GM12878 (cell line): ENCODE measurements at regions not wholly inside any gene's neighbourhood (a gene's known extent, or its start where the extent isn't known, plus 50 kb on each side); places are given as distances from the start of the nearest gene placed in this dataset.

ENCODE experiments used
- ATAC-seq: fragments of 200-7000 bp; cut with Tn5 transposase; 3 replicates; pipeline ENCODE4 v1.9.1; 2020; ENCODE audit warnings: mild to moderate bottlenecking, moderate library complexity
- BruUV-seq: library from RNA; stranded (reverse); fragments of 400-500 nt; replicated peaks from 2 replicates; lab custom pipeline; 2021; lab: Mats Ljungman, UMichigan
- CTCF ChIA-PET: fragments of 300-600 bp; sonication (Branson Sonifier 250); formaldehyde crosslinking; extraction: SDS; loops from one replicate; lab custom pipeline; 2021; ENCODE audit warnings: inconsistent platforms; lab: Yijun Ruan, JAX
- POLR2A ChIA-PET: fragments of 350-600 bp; formaldehyde crosslinking; extraction: SDS; loops from one replicate; lab custom pipeline; 2021; ENCODE audit warnings: inconsistent platforms; lab: Charles Lee
- RAD21 ChIA-PET: fragments of 300-600 bp; sonication (Branson Sonifier 250); formaldehyde crosslinking; loops from one replicate; lab custom pipeline; 2023; ENCODE audit warnings: antibody characterized with exemption; ENCODE audit not compliant: unreplicated experiment; lab: Charles Lee
- SMC1A ChIA-PET: fragments of 300-600 bp; sonication (Branson Sonifier 250); formaldehyde crosslinking; loops from one replicate; lab custom pipeline; 2023; ENCODE audit not compliant: unreplicated experiment, uncharacterized antibody; lab: Charles Lee
- DNase-seq: peaks from one replicate; pipeline ENCODE4 v3.0.0-alpha.2; 2011; ENCODE audit warnings: low read depth, low spot score
- FAIRE-seq: peaks from 3 replicates; lab custom pipeline; 2011; peaks lifted over from hg19 to GRCh38; lab: Jason Lieb, UNC
- H2AFZ ChIP-seq: 2 replicates; pipeline ENCODE4 v1.6.0; 2011; ENCODE audit warnings: low read depth, low read length, control low read depth; ENCODE audit not compliant: control insufficient read depth
- H3K27ac ChIP-seq: 2 replicates; pipeline ENCODE4 v1.5.1; 2011; ENCODE audit warnings: control low read depth; ENCODE audit not compliant: control insufficient read depth, insufficient read depth
- H3K27me3 ChIP-seq, 2 experiments: replicated peaks in 1 of 2; 2 replicates each; pipeline versions ENCODE4 v1.6.0 to v1.6.1; 2011; ENCODE audit warnings: low read length in 1 of 2; ENCODE audit not compliant: control insufficient read depth in 2 of 2, insufficient read depth in 2 of 2
- H3K36me3 ChIP-seq, 2 experiments: 2 replicates each; pipeline ENCODE4 v1.5.1; 2011; ENCODE audit warnings: low read length in 1 of 2; ENCODE audit not compliant: control insufficient read depth in 2 of 2, insufficient read depth in 2 of 2
- H3K4me1 ChIP-seq: 2 replicates; pipeline ENCODE4 v1.6.1; 2011; ENCODE audit warnings: mild to moderate bottlenecking, low read length, moderate library complexity, mixed read lengths; ENCODE audit not compliant: control insufficient read depth, insufficient read depth
- H3K4me2 ChIP-seq: 2 replicates; pipeline ENCODE4 v1.6.0; 2011; ENCODE audit warnings: control low read depth; ENCODE audit not compliant: control insufficient read depth, insufficient read depth
- H3K4me3 ChIP-seq: fragments of 200-600 bp; sonication (generic); 2 replicates; pipeline ENCODE4 v1.5.1; 2016
- H3K79me2 ChIP-seq: 2 replicates; pipeline ENCODE4 v1.6.0; 2011; ENCODE audit warnings: low read length; ENCODE audit not compliant: control insufficient read depth, insufficient read depth
- H3K9ac ChIP-seq: 2 replicates; pipeline ENCODE4 v1.8.0; 2011; ENCODE audit warnings: low read length, control low read depth, mixed read lengths; ENCODE audit not compliant: control insufficient read depth, insufficient read depth
- H3K9me3 ChIP-seq: replicated peaks from 3 replicates; pipeline ENCODE4 v1.5.1; 2011; ENCODE audit warnings: mild to moderate bottlenecking, low read length; ENCODE audit not compliant: control insufficient read depth, insufficient read depth
- H4K20me1 ChIP-seq: 2 replicates; pipeline ENCODE4 v1.6.0; 2011; ENCODE audit not compliant: control insufficient read depth, insufficient read depth
- CBX5 ChIP-seq: sonication (generic); IDR thresholded peaks from 2 replicates; pipeline ENCODE4 v1.6.1; 2016; ENCODE audit warnings: low read depth, moderate library complexity, mild to moderate bottlenecking, inconsistent platforms
- KAT2A ChIP-seq: conservative IDR thresholded peaks from 2 replicates; pipeline ENCODE4 v1.6.1; 2011; ENCODE audit warnings: low read depth, low read length; ENCODE audit not compliant: control insufficient read depth
- LARP7 ChIP-seq: fragments of 450-650 bp; IDR thresholded peaks from 2 replicates; pipeline ENCODE4 v1.6.1; 2017; ENCODE audit warnings: mild to moderate bottlenecking
- MEF2B ChIP-seq: fragments of 450-650 bp; IDR thresholded peaks from 2 replicates; pipeline ENCODE4 v1.6.1; 2018; ENCODE audit warnings: mild to moderate bottlenecking, moderate library complexity; ENCODE audit not compliant: partially characterized antibody, poor library complexity, severe bottlenecking
- MTA2 ChIP-seq: fragments of 450-650 bp; IDR thresholded peaks from 2 replicates; pipeline ENCODE4 v1.6.1; 2016; ENCODE audit warnings: low read depth, mild to moderate bottlenecking, moderate library complexity
- MYB ChIP-seq: fragments of 150-350 bp; IDR thresholded peaks from 2 replicates; pipeline ENCODE4 v1.6.1; 2014; ENCODE audit warnings: mild to moderate bottlenecking, low read depth, low read length, borderline replicate concordance
- NBN ChIP-seq: fragments of 450-650 bp; IDR thresholded peaks from 2 replicates; pipeline ENCODE4 v1.6.1; 2016
- NFIC ChIP-seq: IDR thresholded peaks from 2 replicates; pipeline ENCODE4 v1.6.1; 2012; ENCODE audit warnings: low read depth, mild to moderate bottlenecking, inconsistent platforms, low read length, moderate library complexity
- RCOR1 ChIP-seq: conservative IDR thresholded peaks from 2 replicates; pipeline ENCODE4 v1.6.1; 2012; ENCODE audit warnings: low read depth, low read length, improper control_type of control experiment
- SMAD5 ChIP-seq: IDR thresholded peaks from 2 replicates; pipeline ENCODE4 v1.6.1; 2016; ENCODE audit warnings: antibody characterized with exemption, low read depth
- TCF7 ChIP-seq: IDR thresholded peaks from 2 replicates; pipeline ENCODE4 v1.6.1; 2014; ENCODE audit warnings: antibody characterized with exemption, borderline replicate concordance
- ZNF207 ChIP-seq: fragments of 450-650 bp; IDR thresholded peaks from 2 replicates; pipeline ENCODE4 v1.6.1; 2014; ENCODE audit warnings: antibody characterized with exemption, mild to moderate bottlenecking, borderline replicate concordance
- WGBS: methylation state at CpG from one replicate; pipeline ENCODE4 v1.1.6; 2016; ENCODE audit warnings: low lambda C conversion rate; ENCODE audit not compliant: insufficient replicate concordance, insufficient coverage; ENCODE audit errors: missing lambda C conversion rate; 5-methylcytosine and 5-hydroxymethylcytosine counted together
- in situ Hi-C: fragments of 300-500 bp; cut with MboI; formaldehyde crosslinking; loops from 9 replicates; pipeline ENCODE4 v1.14.3; 2018; ENCODE audit warnings: mixed read lengths
- intact Hi-C: fragments of 100-400 bp; cut with micrococcal nuclease; formaldehyde crosslinking; loops from one replicate; pipeline ENCODE4 v1.14.2; 2022; ENCODE audit not compliant: unreplicated experiment
- TF ChIP-seq, protein P1 (sequence below): fragments of 150-350 bp; IDR thresholded peaks from 2 replicates; pipeline ENCODE4 v1.6.1; 2016; ENCODE audit warnings: low read depth, low read length
- TF ChIP-seq, protein P2 (sequence below): fragments of 150-350 bp; IDR thresholded peaks from 2 replicates; pipeline ENCODE4 v1.6.1; 2014; ENCODE audit warnings: mild to moderate bottlenecking, low read depth, low read length

DNA sequence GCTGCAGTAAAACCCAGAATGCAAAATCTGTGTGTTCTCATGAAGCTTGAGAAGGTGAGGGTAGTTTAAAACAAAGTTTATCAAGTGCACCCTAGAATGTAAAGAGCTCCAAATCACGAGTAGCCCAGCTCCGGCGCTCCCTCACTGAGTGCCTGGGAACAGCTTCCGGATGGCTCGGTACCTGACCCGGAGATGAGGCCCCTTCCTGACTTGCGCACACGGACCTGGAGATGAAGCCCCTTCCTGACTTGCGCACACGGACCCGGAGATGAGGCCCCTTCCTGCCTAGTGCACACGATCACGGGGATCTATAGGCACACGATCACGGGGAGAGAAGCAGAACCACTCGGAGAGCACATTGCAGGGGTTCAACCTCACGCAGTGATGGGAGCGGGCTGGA lies 322.1 kb upstream of the RNF32 start:
- Histone ChIP-seq H2AFZ (no peak overlapping the region), H3K4me3 (no peak overlapping the region), H3K9ac (no peak overlapping the region), H3K4me2 (no peak overlapping the region), H3K27ac (no peak overlapping the region), H3K36me3 (no peaks in the 10 kb centered on the region), H3K27me3 (no peaks in the 10 kb centered on the region), H3K4me1 (no peaks in the 10 kb centered on the region), H4K20me1 (no peaks in the 10 kb centered on the region), H3K9me3 (no peaks in the 10 kb centered on the region), H3K79me2 (no peaks in the 10 kb centered on the region)
- no peak for FAIRE-seq
- 48% methylated on average over 18 of the region's 18 CpGs for WGBS
- RAD21 ChIA-PET: no interaction called here
- in situ Hi-C loops (no loop called here), intact Hi-C loops (no loop called here)
- no TSS peak for BruUV-seq
- ATAC-seq: no peak
- SMC1A ChIA-PET: no interaction called here
- CTCF ChIA-PET: no interaction called here
- POLR2A ChIA-PET: no interaction called here
- TF ChIP-seq TCF7: no peak
- TF ChIP-seq ZNF207: no peak
- TF ChIP-seq RCOR1: no peak
- no peak for TF ChIP-seq NFIC
- TF ChIP-seq NBN: no peak
- no peak for TF ChIP-seq MTA2
- DNase-seq: no peak

DNA sequence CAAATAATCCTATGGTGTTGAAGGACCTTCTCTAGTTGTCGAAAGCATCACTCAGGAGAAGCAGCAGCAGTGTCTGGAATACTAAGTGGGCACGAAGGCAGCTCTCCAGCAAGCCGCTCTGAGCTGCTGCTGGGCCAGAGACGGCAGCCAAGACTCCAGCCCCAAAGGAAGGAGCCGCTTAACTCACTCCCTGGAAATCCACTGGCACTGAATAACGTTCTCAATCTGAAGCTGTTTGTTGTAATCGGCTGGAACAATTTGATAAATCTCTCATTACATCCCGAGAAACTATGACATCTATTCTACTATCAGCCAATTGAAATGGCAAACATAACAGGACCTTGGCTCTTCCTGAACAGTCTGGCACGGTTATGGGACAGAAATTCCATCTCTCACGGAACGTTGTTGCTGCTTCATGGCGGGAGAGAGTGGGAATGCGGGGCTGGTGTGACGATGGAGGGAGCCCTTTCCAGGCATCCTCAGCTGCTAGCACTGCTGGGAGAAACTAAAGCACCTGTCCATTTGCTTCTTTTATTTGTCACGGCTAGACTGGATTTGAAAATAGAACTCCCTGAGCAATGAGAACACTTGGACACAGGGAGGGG lies 331.5 kb upstream of the RNF32 start:
- Histone ChIP-seq H3K4me1 (no peaks in the 10 kb centered on the region), H3K9ac (no peak overlapping the region), H4K20me1 (no peaks in the 10 kb centered on the region), H3K27me3 (no peaks in the 10 kb centered on the region; a peak in 1 of 4 replicates), H3K4me2 (no peak overlapping the region), H2AFZ (no peak overlapping the region), H3K27ac (no peak overlapping the region), H3K9me3 (no peaks in the 10 kb centered on the region), H3K4me3 (no peak overlapping the region), H3K79me2 (no peaks in the 10 kb centered on the region), H3K36me3 (no peaks in the 10 kb centered on the region)
- BruUV-seq: no TSS peak
- DNase-seq (no peak), ATAC-seq (no peak), FAIRE-seq (no peak)
- CTCF ChIA-PET: no interaction called here
- SMC1A ChIA-PET: no interaction called here
- POLR2A ChIA-PET: no interaction called here
- 13% methylated on average over 15 of the region's 15 CpGs for WGBS
- in situ Hi-C loops: no loop called here
- RAD21 ChIA-PET: no interaction called here
- intact Hi-C loops: no loop called here
- TF ChIP-seq CBX5 (no peak), LARP7 (no peak), KAT2A (no peak), SMAD5 (no peak), MYB (no peak), MEF2B (no peak)
- TF ChIP-seq, protein P1, sequence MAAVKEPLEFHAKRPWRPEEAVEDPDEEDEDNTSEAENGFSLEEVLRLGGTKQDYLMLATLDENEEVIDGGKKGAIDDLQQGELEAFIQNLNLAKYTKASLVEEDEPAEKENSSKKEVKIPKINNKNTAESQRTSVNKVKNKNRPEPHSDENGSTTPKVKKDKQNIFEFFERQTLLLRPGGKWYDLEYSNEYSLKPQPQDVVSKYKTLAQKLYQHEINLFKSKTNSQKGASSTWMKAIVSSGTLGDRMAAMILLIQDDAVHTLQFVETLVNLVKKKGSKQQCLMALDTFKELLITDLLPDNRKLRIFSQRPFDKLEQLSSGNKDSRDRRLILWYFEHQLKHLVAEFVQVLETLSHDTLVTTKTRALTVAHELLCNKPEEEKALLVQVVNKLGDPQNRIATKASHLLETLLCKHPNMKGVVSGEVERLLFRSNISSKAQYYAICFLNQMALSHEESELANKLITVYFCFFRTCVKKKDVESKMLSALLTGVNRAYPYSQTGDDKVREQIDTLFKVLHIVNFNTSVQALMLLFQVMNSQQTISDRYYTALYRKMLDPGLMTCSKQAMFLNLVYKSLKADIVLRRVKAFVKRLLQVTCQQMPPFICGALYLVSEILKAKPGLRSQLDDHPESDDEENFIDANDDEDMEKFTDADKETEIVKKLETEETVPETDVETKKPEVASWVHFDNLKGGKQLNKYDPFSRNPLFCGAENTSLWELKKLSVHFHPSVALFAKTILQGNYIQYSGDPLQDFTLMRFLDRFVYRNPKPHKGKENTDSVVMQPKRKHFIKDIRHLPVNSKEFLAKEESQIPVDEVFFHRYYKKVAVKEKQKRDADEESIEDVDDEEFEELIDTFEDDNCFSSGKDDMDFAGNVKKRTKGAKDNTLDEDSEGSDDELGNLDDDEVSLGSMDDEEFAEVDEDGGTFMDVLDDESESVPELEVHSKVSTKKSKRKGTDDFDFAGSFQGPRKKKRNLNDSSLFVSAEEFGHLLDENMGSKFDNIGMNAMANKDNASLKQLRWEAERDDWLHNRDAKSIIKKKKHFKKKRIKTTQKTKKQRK: no peak
- TF ChIP-seq, protein P2, sequence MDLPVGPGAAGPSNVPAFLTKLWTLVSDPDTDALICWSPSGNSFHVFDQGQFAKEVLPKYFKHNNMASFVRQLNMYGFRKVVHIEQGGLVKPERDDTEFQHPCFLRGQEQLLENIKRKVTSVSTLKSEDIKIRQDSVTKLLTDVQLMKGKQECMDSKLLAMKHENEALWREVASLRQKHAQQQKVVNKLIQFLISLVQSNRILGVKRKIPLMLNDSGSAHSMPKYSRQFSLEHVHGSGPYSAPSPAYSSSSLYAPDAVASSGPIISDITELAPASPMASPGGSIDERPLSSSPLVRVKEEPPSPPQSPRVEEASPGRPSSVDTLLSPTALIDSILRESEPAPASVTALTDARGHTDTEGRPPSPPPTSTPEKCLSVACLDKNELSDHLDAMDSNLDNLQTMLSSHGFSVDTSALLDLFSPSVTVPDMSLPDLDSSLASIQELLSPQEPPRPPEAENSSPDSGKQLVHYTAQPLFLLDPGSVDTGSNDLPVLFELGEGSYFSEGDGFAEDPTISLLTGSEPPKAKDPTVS: no peak
